Thyroid gland (tissue), 4 donors: ENCODE measurements at regions not wholly inside any gene's neighbourhood (a gene's known extent, or its start where the extent isn't known, plus 50 kb on each side); places are given as distances from the start of the nearest gene placed in this dataset.

Experiments
- POLR2A ChIP-seq, 2 donors: fragments of 450-650 bp; IDR thresholded peaks; one replicate each; pipeline ENCODE4 v1.6.1; 2017; ENCODE audit warnings: antibody characterized with exemption in 2 of 2, mild to moderate bottlenecking in 2 of 2, moderate library complexity in 1 of 2
- TF ChIP-seq, protein P1 (sequence below), 6 experiments: fragments of 200-600 bp in 3 of 6; fragments of 450-650 bp in 3 of 6; sonication (generic) in 3 of 6; IDR thresholded peaks; one replicate each; pipeline ENCODE4 v1.5.1; 2016 to 2019; ENCODE audit warnings: antibody characterized with exemption in 6 of 6, mild to moderate bottlenecking in 2 of 6, inconsistent platforms in 1 of 6, moderate library complexity in 1 of 6

DNA sequence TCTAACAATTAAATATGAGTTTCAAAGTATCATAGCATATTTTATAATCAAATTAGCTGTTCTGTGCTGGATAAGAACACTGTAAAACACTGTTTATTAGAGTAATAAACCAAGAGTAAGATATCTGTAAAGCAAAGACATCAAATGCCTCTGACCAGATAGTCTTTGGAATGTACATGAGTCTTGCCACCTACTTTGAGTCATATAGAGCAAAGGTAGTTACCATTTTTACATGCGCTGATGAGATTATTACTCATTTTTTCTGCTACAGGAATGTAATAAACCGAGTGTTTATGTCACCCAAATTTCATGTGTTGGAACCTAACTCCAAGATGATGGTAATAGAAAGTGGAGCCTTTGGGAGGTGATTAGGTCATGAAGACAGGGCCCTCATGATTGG, 654.5 kb downstream of the CETN3 start:
- no peak for TF ChIP-seq POLR2A (IDR thresholded peaks at IDR 0.05)
- TF ChIP-seq, protein P1, sequence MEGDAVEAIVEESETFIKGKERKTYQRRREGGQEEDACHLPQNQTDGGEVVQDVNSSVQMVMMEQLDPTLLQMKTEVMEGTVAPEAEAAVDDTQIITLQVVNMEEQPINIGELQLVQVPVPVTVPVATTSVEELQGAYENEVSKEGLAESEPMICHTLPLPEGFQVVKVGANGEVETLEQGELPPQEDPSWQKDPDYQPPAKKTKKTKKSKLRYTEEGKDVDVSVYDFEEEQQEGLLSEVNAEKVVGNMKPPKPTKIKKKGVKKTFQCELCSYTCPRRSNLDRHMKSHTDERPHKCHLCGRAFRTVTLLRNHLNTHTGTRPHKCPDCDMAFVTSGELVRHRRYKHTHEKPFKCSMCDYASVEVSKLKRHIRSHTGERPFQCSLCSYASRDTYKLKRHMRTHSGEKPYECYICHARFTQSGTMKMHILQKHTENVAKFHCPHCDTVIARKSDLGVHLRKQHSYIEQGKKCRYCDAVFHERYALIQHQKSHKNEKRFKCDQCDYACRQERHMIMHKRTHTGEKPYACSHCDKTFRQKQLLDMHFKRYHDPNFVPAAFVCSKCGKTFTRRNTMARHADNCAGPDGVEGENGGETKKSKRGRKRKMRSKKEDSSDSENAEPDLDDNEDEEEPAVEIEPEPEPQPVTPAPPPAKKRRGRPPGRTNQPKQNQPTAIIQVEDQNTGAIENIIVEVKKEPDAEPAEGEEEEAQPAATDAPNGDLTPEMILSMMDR (IDR thresholded peaks at IDR 0.05): no peak
